SK-N-SH (cell line): ENCODE measurements at regions not wholly inside any gene's neighbourhood (a gene's known extent, or its start where the extent isn't known, plus 50 kb on each side); places are given as distances from the start of the nearest gene placed in this dataset.

Experiments
- CTCF ChIA-PET: fragments of 300-600, 350-600 bp; formaldehyde crosslinking; extraction: SDS; loops from one replicate; lab custom pipeline; 2021; lab: Yijun Ruan, JAX
- POLR2A ChIA-PET: fragments of 350-600 bp; sonication (Branson Sonifier 250); formaldehyde crosslinking; extraction: SDS; loops from one replicate; lab custom pipeline; 2020; ENCODE audit warnings: antibody characterized with exemption, inconsistent platforms; lab: Yijun Ruan, JAX
- DNase-seq: peaks from one replicate; pipeline ENCODE4 v3.0.0; 2012
- H2AFZ ChIP-seq: fragments of 200-600 bp; sonication (generic); 2 replicates; pipeline ENCODE4 v1.8.1; 2016; ENCODE audit warnings: antibody characterized with exemption, mild to moderate bottlenecking, low read depth
- H3F3A ChIP-seq: fragments of 200-600 bp; sonication (generic); replicated peaks from 2 replicates; pipeline ENCODE3; 2016; ENCODE audit warnings: antibody characterized with exemption, mild to moderate bottlenecking; ENCODE audit not compliant: insufficient read depth
- H3K27ac ChIP-seq, 2 experiments: fragments of 200-500 bp in 1 of 2; fragments of 200-600 bp in 1 of 2; sonication (Bioruptor generic) in 1 of 2; sonication (generic), shearing (Covaris generic) in 1 of 2; 2 replicates each; pipeline versions ENCODE4 v1.5.1 to v1.6.1; 2014 to 2016; ENCODE audit warnings: low read depth in 2 of 2, inconsistent platforms in 1 of 2, low read length in 1 of 2, mild to moderate bottlenecking in 1 of 2, mixed read lengths in 1 of 2
- H3K27me3 ChIP-seq: fragments of 200-600 bp; sonication (generic), shearing (Covaris generic); 2 replicates; pipeline ENCODE4 v1.6.1; 2016; ENCODE audit warnings: mixed run types; ENCODE audit not compliant: insufficient read depth
- H3K36me3 ChIP-seq, 2 experiments: fragments of 200-500 bp in 1 of 2; fragments of 200-600 bp in 1 of 2; sonication (Bioruptor generic) in 1 of 2; sonication (generic) in 1 of 2; replicated peaks in 1 of 2; 2 replicates each; pipeline versions ENCODE3 to v1.5.1; 2014 to 2016; ENCODE audit warnings: low read length in 1 of 2, mild to moderate bottlenecking in 1 of 2; ENCODE audit not compliant: insufficient read depth in 2 of 2, control insufficient read depth in 1 of 2
- H3K4me1 ChIP-seq, 2 experiments: fragments of 200-500 bp in 1 of 2; fragments of 200-600 bp in 1 of 2; sonication (Bioruptor generic) in 1 of 2; sonication (generic), shearing (Covaris generic) in 1 of 2; 2 replicates each; pipeline versions ENCODE4 v1.5.1 to v1.6.1; 2014 to 2016; ENCODE audit warnings: low read depth in 1 of 2, low read length in 1 of 2, mixed run types in 1 of 2; ENCODE audit not compliant: insufficient read depth in 2 of 2, control insufficient read depth in 1 of 2
- H3K4me2 ChIP-seq: fragments of 200-600 bp; sonication (generic), shearing (Covaris generic); 2 replicates; pipeline ENCODE4 v1.6.1; 2017; ENCODE audit warnings: mixed run types
- H3K4me3 ChIP-seq, 2 experiments: fragments of 200-500 bp in 1 of 2; fragments of 200-600 bp in 1 of 2; sonication (Bioruptor generic) in 1 of 2; sonication (generic), shearing (Covaris generic) in 1 of 2; 2 replicates each; pipeline versions ENCODE4 v1.5.1 to v1.8.1; 2014 to 2016; ENCODE audit warnings: low read depth in 2 of 2, inconsistent platforms in 1 of 2, low read length in 1 of 2, mild to moderate bottlenecking in 1 of 2, mixed read lengths in 1 of 2, moderate library complexity in 1 of 2
- H3K79me2 ChIP-seq: fragments of 200-600 bp; sonication (generic); 2 replicates; pipeline ENCODE4 v1.8.1; 2017; ENCODE audit warnings: mild to moderate bottlenecking; ENCODE audit not compliant: insufficient read depth
- H3K9ac ChIP-seq: fragments of 200-600 bp; sonication (generic); 2 replicates; pipeline ENCODE4 v1.6.1; 2017; ENCODE audit warnings: mixed run types
- H3K9me2 ChIP-seq: fragments of 200-600 bp; sonication (generic); 2 replicates; pipeline ENCODE4 v1.6.1; 2017; ENCODE audit warnings: mixed run types
- H3K9me3 ChIP-seq: fragments of 200-600 bp; sonication (generic); 2 replicates; pipeline ENCODE4 v1.6.1; 2017; ENCODE audit warnings: mixed run types, mild to moderate bottlenecking, moderate library complexity
- H4K20me1 ChIP-seq: fragments of 200-600 bp; sonication (generic); 2 replicates; pipeline ENCODE4 v1.6.1; 2017; ENCODE audit warnings: mild to moderate bottlenecking, mixed run types; ENCODE audit not compliant: insufficient read depth
- ELF1 ChIP-seq: IDR thresholded peaks from 2 replicates; pipeline ENCODE4 v1.4.0; 2012
- EZH2phosphoT487 ChIP-seq: fragments of 200-600 bp; sonication (generic); IDR thresholded peaks from 2 replicates; pipeline ENCODE4 v1.6.1; 2017; ENCODE audit warnings: low read depth, mixed run types, mild to moderate bottlenecking, antibody characterized with exemption, moderate library complexity, borderline replicate concordance
- FOXJ3 ChIP-seq: sonication (generic); formaldehyde crosslinking; IDR thresholded peaks from 2 replicates; pipeline ENCODE4 v1.5.1; 2020; ENCODE audit warnings: mild to moderate bottlenecking, missing genetic modification reagents
- FOXM1 ChIP-seq: IDR thresholded peaks from 2 replicates; pipeline ENCODE4 v1.4.0; 2012; ENCODE audit warnings: low read depth, mild to moderate bottlenecking
- GABPA ChIP-seq: IDR thresholded peaks from 2 replicates; pipeline ENCODE4 v1.4.0; 2012; ENCODE audit warnings: low read depth, mild to moderate bottlenecking
- IRF3 ChIP-seq: fragments of 150-350 bp; IDR thresholded peaks from 2 replicates; pipeline ENCODE4 v1.6.1; 2016; ENCODE audit warnings: mild to moderate bottlenecking, low read depth, low read length
- JUND ChIP-seq: IDR thresholded peaks from 2 replicates; pipeline ENCODE4 v1.4.0; 2012
- MAX ChIP-seq: IDR thresholded peaks from 2 replicates; pipeline ENCODE4 v1.4.0; 2012; ENCODE audit warnings: low read depth
- MEF2A ChIP-seq: IDR thresholded peaks from 2 replicates; pipeline ENCODE4 v1.4.0; 2012; ENCODE audit warnings: low read depth, borderline replicate concordance
- NFIC ChIP-seq: IDR thresholded peaks from 2 replicates; pipeline ENCODE4 v1.4.0; 2012; ENCODE audit warnings: borderline replicate concordance
- NRF1 ChIP-seq: IDR thresholded peaks from 2 replicates; pipeline ENCODE4 v1.6.1; 2012; ENCODE audit warnings: low read depth, mild to moderate bottlenecking, low read length
- POLR2AphosphoS5 ChIP-seq: IDR thresholded peaks from 2 replicates; pipeline ENCODE4 v1.6.1; 2012; ENCODE audit warnings: low read depth, low read length
- RAD21 ChIP-seq: IDR thresholded peaks from 2 replicates; pipeline ENCODE4 v1.6.1; 2012; ENCODE audit warnings: mild to moderate bottlenecking, low read length
- RXRA ChIP-seq: IDR thresholded peaks from 2 replicates; pipeline ENCODE4 v1.4.0; 2012; ENCODE audit warnings: low read depth, mild to moderate bottlenecking, borderline replicate concordance
- SIN3A ChIP-seq: IDR thresholded peaks from 2 replicates; pipeline ENCODE4 v1.6.1; 2012; ENCODE audit warnings: low read depth, mild to moderate bottlenecking, low read length, moderate library complexity, borderline replicate concordance
- SMC3 ChIP-seq: IDR thresholded peaks from 2 replicates; pipeline ENCODE4 v1.6.1; 2012; ENCODE audit warnings: low read depth, low read length, improper control_type of control experiment
- USF2 ChIP-seq: fragments of 150-350 bp; IDR thresholded peaks from 2 replicates; pipeline ENCODE4 v1.6.1; 2017; ENCODE audit warnings: antibody characterized with exemption, low read length, low read depth, borderline replicate concordance
- YY1 ChIP-seq: IDR thresholded peaks from 2 replicates; pipeline ENCODE4 v1.4.0; 2012; ENCODE audit warnings: low read depth, mild to moderate bottlenecking
- WGBS: methylation state at CpG from one replicate; pipeline ENCODE4 v1.1.6; 2017; ENCODE audit warnings: low lambda C conversion rate; 5-methylcytosine and 5-hydroxymethylcytosine counted together

GRCh38 chr2:182577816-182578215 is 138.2 kb upstream of the DNAJC10 start (continued):
- TF ChIP-seq IRF3 (no peak), EZH2phosphoT487 (no peak), FOXM1 (no peak), SMC3 (no peak), MAX (no peak)

- Histone ChIP-seq H3K4me2 (no peak overlapping the region), H3F3A (no peaks in the 10 kb centered on the region), H3K27ac (no peak overlapping the region), H3K79me2 (no peaks in the 10 kb centered on the region), H3K36me3 (no peaks in the 10 kb centered on the region), H2AFZ (no peak overlapping the region), H3K27me3 (no peaks in the 10 kb centered on the region), H4K20me1 (no peaks in the 10 kb centered on the region), H3K9me2 (no peaks in the 10 kb centered on the region), H3K4me3 (no peak overlapping the region), H3K9ac (no peak overlapping the region), H3K4me1 (no peaks in the 10 kb centered on the region; a peak in 1 of 4 replicates), H3K9me3 (no peaks in the 10 kb centered on the region)
- TF ChIP-seq GABPA, result no peak
- TF ChIP-seq RXRA, result no peak
- no peak for TF ChIP-seq SIN3A
- TF ChIP-seq FOXJ3 (CRISPR knock-in tag), result no peak
- no peak for TF ChIP-seq NFIC
- TF ChIP-seq USF2, result no peak
- TF ChIP-seq MEF2A, result no peak
- TF ChIP-seq POLR2AphosphoS5, result no peak
- TF ChIP-seq YY1, result no peak
- TF ChIP-seq RAD21, result no peak
- no peak for TF ChIP-seq ELF1
- no peak for TF ChIP-seq NRF1
- no peak for TF ChIP-seq JUND
- CTCF ChIA-PET, result interaction anchor here (1.3 to 1.4 kb wide), 2 partner anchors 67 to 68 kb away, joined by 3 to 5 read pairs; no protein-coding TSS in a partner anchor
- WGBS, result 54% methylated on average over 4 of the region's 4 CpGs
- DNase-seq, result no peak
- POLR2A ChIA-PET, result no interaction called here
Measured at GRCh38 chr2:182581196-182581935, 134.7 kb upstream of the DNAJC10 start.
